ENCODE measurements at regions not wholly inside any gene's neighbourhood (a gene's known extent, or its start where the extent isn't known, plus 50 kb on each side); places are given as distances from the start of the nearest gene placed in this dataset.

- H3K27me3 ChIP-seq (ENCODE audit: control insufficient read depth, insufficient read depth) = no peaks in the 10 kb centered on the region
- DNase-seq (no peak), ATAC-seq (no peak)
- H3K4me1 ChIP-seq (ENCODE audit: control insufficient read depth, insufficient read depth, low read length) = no peaks in the 10 kb centered on the region
- intact Hi-C loops (cut with DNase I) = no loop called here
- H3K9me3 ChIP-seq (ENCODE audit: control insufficient read depth, low read length) = no peaks in the 10 kb centered on the region
- no peak overlapping the region for H3K4me3 ChIP-seq (ENCODE audit: low read length)
- no peak overlapping the region for H3K27ac ChIP-seq (ENCODE audit: low read length)
These were observed 171.9 kb upstream of the RHOBTB1 start for GRCh38 chr10:61115897-61116296.

- Histone ChIP-seq H3K27ac (ENCODE audit: low read length) (no peak overlapping the region), H3K27me3 (ENCODE audit: control insufficient read depth, insufficient read depth) (no peaks in the 10 kb centered on the region), H3K4me3 (ENCODE audit: low read length) (no peak overlapping the region), H3K4me1 (ENCODE audit: control insufficient read depth, insufficient read depth, low read length) (no peaks in the 10 kb centered on the region), H3K9me3 (ENCODE audit: control insufficient read depth, low read length) (no peaks in the 10 kb centered on the region)
- intact Hi-C loops (cut with DNase I) = no loop called here
- no peak for DNase-seq
- no peak for ATAC-seq
These were observed 168.8 kb upstream of the RHOBTB1 start for GRCh38 chr10:61112771-61113170.

- DNase-seq (no peak), ATAC-seq (no peak)
- H3K27me3 ChIP-seq (ENCODE audit: control insufficient read depth, insufficient read depth) = no peaks in the 10 kb centered on the region
- H3K27ac ChIP-seq (ENCODE audit: low read length) = no peak overlapping the region
- intact Hi-C loops (cut with DNase I) = no loop called here
- no peak overlapping the region for H3K4me3 ChIP-seq (ENCODE audit: low read length)
- H3K9me3 ChIP-seq (ENCODE audit: control insufficient read depth, low read length) = no peaks in the 10 kb centered on the region
- H3K4me1 ChIP-seq (ENCODE audit: control insufficient read depth, insufficient read depth, low read length) = no peaks in the 10 kb centered on the region
These were observed 167.0 kb upstream of the RHOBTB1 start for GRCh38 chr10:61110936-61111335.

- intact Hi-C loops (cut with DNase I) = no loop called here
- WGBS = 62% methylated on average over 1 of the region's 1 CpG
- no peak overlapping the region for H3K27ac ChIP-seq (ENCODE audit: low read length)
- no peak for ATAC-seq
- no peaks in the 10 kb centered on the region for H3K9me3 ChIP-seq (ENCODE audit: control insufficient read depth, low read length)
- DNase-seq = no peak
- H3K4me3 ChIP-seq (ENCODE audit: low read length) = no peak overlapping the region
- no peaks in the 10 kb centered on the region for H3K4me1 ChIP-seq (ENCODE audit: control insufficient read depth, insufficient read depth, low read length)
- no peaks in the 10 kb centered on the region for H3K27me3 ChIP-seq (ENCODE audit: control insufficient read depth, insufficient read depth)
These were observed 166.3 kb upstream of the RHOBTB1 start for GRCh38 chr10:61110188-61110844.

- 93% methylated on average over 3 of the region's 3 CpGs for WGBS
- H3K9me3 ChIP-seq (ENCODE audit: control insufficient read depth, low read length) = no peaks in the 10 kb centered on the region
- H3K4me1 ChIP-seq (ENCODE audit: control insufficient read depth, insufficient read depth, low read length) = no peaks in the 10 kb centered on the region
- DNase-seq (no peak), ATAC-seq (no peak)
- intact Hi-C loops (cut with DNase I) = no loop called here
- no peak overlapping the region for H3K27ac ChIP-seq (ENCODE audit: low read length)
- no peaks in the 10 kb centered on the region for H3K27me3 ChIP-seq (ENCODE audit: control insufficient read depth, insufficient read depth)
- H3K4me3 ChIP-seq (ENCODE audit: low read length) = no peak overlapping the region
These were observed 164.9 kb upstream of the RHOBTB1 start for GRCh38 chr10:61108915-61109314.

DNA sequence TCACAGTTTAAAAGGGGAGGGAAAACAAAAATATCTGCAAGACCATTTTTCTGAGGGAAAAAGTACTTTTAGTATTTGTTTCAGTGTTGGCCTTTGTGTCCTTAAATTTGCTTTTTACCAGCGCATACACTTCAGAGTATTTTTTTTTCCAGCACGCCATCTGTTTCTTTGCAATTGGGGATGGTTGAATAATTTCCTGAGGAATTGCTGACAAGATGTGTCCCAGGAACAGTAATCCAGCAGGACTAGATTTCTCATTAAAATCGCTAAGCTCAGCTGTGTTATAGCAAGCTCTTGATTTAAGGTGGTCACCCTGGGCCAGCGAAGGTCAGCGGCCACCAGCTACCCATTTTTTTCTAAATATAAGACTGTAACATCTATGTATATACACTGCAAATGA lies 156.9 kb upstream of the RHOBTB1 start:
- ATAC-seq (no peak), DNase-seq (no peak)
- intact Hi-C loops (cut with DNase I) = no loop called here
- H3K4me3 ChIP-seq (ENCODE audit: low read length) = no peak overlapping the region
- H3K4me1 ChIP-seq (ENCODE audit: control insufficient read depth, insufficient read depth, low read length) = no peaks in the 10 kb centered on the region
- WGBS = 64% methylated on average over 5 of the region's 5 CpGs
- H3K27me3 ChIP-seq (ENCODE audit: control insufficient read depth, insufficient read depth) = no peaks in the 10 kb centered on the region
- H3K27ac ChIP-seq (ENCODE audit: low read length) = no peak overlapping the region
- no peaks in the 10 kb centered on the region for H3K9me3 ChIP-seq (ENCODE audit: control insufficient read depth, low read length)

DNA sequence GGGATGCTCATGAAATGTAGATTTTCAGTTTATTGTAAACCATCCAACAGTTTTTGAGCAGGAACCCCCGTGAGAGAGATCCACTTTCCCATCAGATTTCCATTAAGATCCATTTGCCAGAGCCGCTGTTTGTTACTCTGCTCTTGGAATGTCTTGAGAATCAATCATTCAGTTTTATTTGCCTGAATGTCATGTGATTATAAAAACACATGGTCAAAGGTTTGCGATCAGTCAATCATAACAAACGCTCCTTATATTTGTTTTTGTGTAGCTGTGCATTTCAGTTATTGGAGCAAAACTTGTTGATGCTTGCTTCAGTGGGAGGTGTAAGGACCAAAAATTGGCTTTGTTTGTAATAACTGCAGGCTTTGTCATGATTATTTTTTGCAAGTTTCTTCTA lies 155.8 kb upstream of the RHOBTB1 start:
- Histone ChIP-seq H3K27me3 (ENCODE audit: control insufficient read depth, insufficient read depth) (no peaks in the 10 kb centered on the region), H3K9me3 (ENCODE audit: control insufficient read depth, low read length) (no peaks in the 10 kb centered on the region), H3K4me1 (ENCODE audit: control insufficient read depth, insufficient read depth, low read length) (no peaks in the 10 kb centered on the region), H3K27ac (ENCODE audit: low read length) (no peak overlapping the region), H3K4me3 (ENCODE audit: low read length) (no peak overlapping the region)
- DNase-seq (no peak), ATAC-seq (no peak)
- WGBS = 84% methylated on average over 4 of the region's 4 CpGs
- intact Hi-C loops (cut with DNase I) = no loop called here

GRCh38 chr10:61098966-61099365 lies 155.0 kb upstream of the RHOBTB1 start:
- intact Hi-C loops (cut with DNase I) = no loop called here
- ATAC-seq = no peak

GRCh38 chr10:61097026-61097425 lies 153.0 kb upstream of the RHOBTB1 start:
- Histone ChIP-seq H3K4me1 (ENCODE audit: control insufficient read depth, insufficient read depth, low read length) (no peaks in the 10 kb centered on the region), H3K4me3 (ENCODE audit: low read length) (no peak overlapping the region), H3K9me3 (ENCODE audit: control insufficient read depth, low read length) (no peaks in the 10 kb centered on the region), H3K27me3 (ENCODE audit: control insufficient read depth, insufficient read depth) (peaks cover 2% of the 10 kb centered on the region), H3K27ac (ENCODE audit: low read length) (no peak overlapping the region)
- 52% methylated on average over 1 of the region's 1 CpG for WGBS
- intact Hi-C loops (cut with DNase I) = no loop called here
- DNase-seq = no peak
- ATAC-seq = no peak

More at GRCh38 chr10:61098966-61099365, 155.0 kb upstream of the RHOBTB1 start:
- Histone ChIP-seq H3K4me1 (ENCODE audit: control insufficient read depth, insufficient read depth, low read length) (no peaks in the 10 kb centered on the region), H3K27ac (ENCODE audit: low read length) (no peak overlapping the region), H3K9me3 (ENCODE audit: control insufficient read depth, low read length) (no peaks in the 10 kb centered on the region), H3K27me3 (ENCODE audit: control insufficient read depth, insufficient read depth) (no peaks in the 10 kb centered on the region), H3K4me3 (ENCODE audit: low read length) (no peak overlapping the region)
- no peak for DNase-seq
- WGBS = 89% methylated on average over 1 of the region's 1 CpG

DNA sequence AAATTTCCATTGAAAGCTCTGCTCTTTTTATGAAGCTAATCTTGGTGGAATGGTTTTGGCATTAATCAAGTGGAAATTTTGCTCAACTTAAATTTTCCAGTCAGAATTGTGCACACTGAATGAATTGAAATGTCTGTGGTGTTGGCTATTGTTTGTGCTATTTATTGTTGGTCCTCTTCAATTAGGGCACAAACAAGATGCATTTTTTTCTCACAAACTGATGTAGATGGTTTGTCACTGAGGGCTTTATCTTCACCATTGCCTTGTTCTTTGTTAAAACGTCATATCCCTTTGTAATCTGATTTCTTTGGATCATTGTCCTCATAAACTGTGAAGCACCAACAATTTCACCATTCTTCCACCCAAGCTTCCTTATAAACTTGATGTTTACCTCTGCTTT lies 152.1 kb upstream of the RHOBTB1 start:
- WGBS = 50% methylated on average over 1 of the region's 1 CpG
- no peak overlapping the region for H3K27ac ChIP-seq (ENCODE audit: low read length)
- H3K9me3 ChIP-seq (ENCODE audit: control insufficient read depth, low read length) = no peaks in the 10 kb centered on the region
- H3K4me1 ChIP-seq (ENCODE audit: control insufficient read depth, insufficient read depth, low read length) = no peaks in the 10 kb centered on the region
- no peak overlapping the region for H3K4me3 ChIP-seq (ENCODE audit: low read length)
- intact Hi-C loops (cut with DNase I) = no loop called here
- peaks cover 2% of the 10 kb centered on the region for H3K27me3 ChIP-seq (ENCODE audit: control insufficient read depth, insufficient read depth)
- no peak for DNase-seq
- no peak for ATAC-seq

GRCh38 chr10:61091531-61091930 lies 147.5 kb upstream of the RHOBTB1 start:
- 93% methylated on average over 1 of the region's 1 CpG for WGBS
- Histone ChIP-seq H3K27me3 (ENCODE audit: control insufficient read depth, insufficient read depth) (peaks cover 2% of the 10 kb centered on the region), H3K9me3 (ENCODE audit: control insufficient read depth, low read length) (no peaks in the 10 kb centered on the region), H3K27ac (ENCODE audit: low read length) (no peak overlapping the region), H3K4me3 (ENCODE audit: low read length) (no peak overlapping the region), H3K4me1 (ENCODE audit: control insufficient read depth, insufficient read depth, low read length) (no peaks in the 10 kb centered on the region)
- ATAC-seq (no peak), DNase-seq (no peak)
- intact Hi-C loops (cut with DNase I) = no loop called here

DNA sequence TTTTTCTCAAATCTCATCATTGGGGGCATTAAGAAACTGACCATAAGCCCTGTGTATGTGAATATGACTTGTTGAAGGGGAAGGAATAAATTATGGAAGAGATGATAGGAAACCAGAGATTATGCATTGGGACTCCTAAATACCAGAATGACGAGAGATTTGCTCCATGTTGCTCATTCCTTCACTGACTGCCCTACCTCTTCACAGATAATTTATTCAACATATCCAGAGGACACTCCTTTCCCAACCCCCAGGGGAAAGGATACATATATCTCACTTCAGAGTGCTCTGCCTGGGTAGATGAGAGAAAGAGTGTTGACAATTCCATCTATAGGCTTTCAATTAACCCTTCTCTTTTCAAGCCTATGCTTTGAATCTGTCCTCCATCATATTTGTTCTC lies 145.3 kb upstream of the RHOBTB1 start:
- no peak for DNase-seq
- ATAC-seq = no peak

More for the DNA sequence above, 145.3 kb upstream of the RHOBTB1 start:
- intact Hi-C loops (cut with DNase I) = no loop called here
- Histone ChIP-seq H3K4me3 (ENCODE audit: low read length) (no peak overlapping the region), H3K27me3 (ENCODE audit: control insufficient read depth, insufficient read depth) (peaks cover 2% of the 10 kb centered on the region), H3K4me1 (ENCODE audit: control insufficient read depth, insufficient read depth, low read length) (no peaks in the 10 kb centered on the region), H3K9me3 (ENCODE audit: control insufficient read depth, low read length) (no peaks in the 10 kb centered on the region), H3K27ac (ENCODE audit: low read length) (no peak overlapping the region)
- WGBS = 86% methylated on average over 1 of the region's 1 CpG

All from right cardiac atrium (tissue), 5 donors.